Skin epidermis (tissue), 12 donors: ENCODE measurements at regions not wholly inside any gene's neighbourhood (a gene's known extent, or its start where the extent isn't known, plus 50 kb on each side); places are given as distances from the start of the nearest gene placed in this dataset.

Experiments
- H3K27ac ChIP-seq, 21 experiments: fragments of 200-600 bp; sonication (generic) in 11 of 21; one replicate each; pipeline ENCODE4 v1.5.0; 2020; ENCODE audit warnings: mild to moderate bottlenecking in 3 of 21, inconsistent platforms in 2 of 21, moderate library complexity in 2 of 21
- H3K4me3 ChIP-seq, 7 experiments: fragments of 200-600 bp; sonication (generic) in 2 of 7; one replicate each; pipeline ENCODE4 v1.5.0; 2020; ENCODE audit warnings: inconsistent platforms in 2 of 7, mild to moderate bottlenecking in 2 of 7, moderate library complexity in 1 of 7

DNA sequence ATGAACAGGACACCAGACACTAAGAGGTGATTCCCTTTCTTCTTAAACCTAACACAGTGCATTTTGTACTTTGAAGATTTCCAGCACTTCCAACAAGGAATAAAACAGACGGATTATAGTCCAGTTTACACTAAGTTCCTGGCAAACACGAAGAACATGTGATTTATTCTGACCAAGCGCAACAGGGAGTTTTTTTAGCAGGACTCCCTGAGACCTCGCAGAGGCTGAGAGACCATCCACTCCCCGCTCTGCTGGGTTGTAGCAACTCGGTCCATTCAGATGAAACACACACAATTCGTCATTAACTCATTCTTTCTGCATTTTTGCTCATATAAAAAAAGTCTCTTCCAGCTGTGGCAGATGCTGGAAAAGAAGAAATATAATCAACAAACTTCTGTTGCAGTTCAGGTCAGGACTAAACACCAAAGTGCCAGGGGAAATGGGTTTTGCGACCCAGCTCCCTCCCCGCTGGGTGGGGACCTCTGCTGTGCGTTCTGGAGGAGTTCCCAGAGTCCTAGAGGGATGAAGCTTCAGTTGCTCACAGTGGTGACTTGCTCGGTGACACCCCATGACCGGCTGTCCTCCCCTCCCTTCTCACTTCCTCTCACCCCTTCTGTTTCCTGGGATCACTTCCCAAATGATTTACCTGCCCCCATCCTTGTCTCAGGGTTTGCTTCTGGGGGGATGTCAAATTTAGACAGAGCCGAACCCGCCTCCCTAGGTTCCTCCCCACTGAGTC is 52.5 kb downstream of the KCNF1 start:
- H3K27ac ChIP-seq, result no peak overlapping the region
- no peak overlapping the region for H3K4me3 ChIP-seq

DNA sequence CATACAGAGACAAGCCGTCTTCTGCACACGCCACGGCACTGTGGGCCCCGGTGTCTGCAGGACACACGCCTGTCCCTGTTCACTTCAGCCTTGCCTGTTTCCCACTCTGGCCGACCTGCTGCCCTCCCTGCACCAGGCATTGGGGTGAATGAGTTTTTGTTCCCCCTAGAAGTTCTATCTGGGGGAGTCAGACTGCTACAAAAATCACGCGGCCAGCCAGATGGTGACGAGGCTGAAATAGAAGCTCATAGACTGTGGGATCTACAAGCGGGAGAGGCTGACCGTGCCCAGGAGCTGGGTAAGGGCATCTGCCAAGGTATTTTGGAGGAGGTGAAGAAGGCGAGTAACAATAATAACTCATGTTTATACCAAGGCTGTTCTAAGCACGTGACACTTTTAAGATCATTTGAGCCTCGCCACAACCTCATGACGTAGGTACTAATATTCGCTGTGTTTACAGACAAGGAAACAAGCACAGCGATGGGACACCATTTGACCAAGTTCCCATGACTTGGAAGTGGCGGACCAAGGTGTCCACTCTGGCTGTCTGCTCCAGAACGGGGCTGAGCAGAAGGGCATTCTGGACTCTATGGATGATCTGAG is 53.6 kb downstream of the KCNF1 start:
- H3K4me3 ChIP-seq, result no peak overlapping the region
- H3K27ac ChIP-seq, result no peak overlapping the region

DNA sequence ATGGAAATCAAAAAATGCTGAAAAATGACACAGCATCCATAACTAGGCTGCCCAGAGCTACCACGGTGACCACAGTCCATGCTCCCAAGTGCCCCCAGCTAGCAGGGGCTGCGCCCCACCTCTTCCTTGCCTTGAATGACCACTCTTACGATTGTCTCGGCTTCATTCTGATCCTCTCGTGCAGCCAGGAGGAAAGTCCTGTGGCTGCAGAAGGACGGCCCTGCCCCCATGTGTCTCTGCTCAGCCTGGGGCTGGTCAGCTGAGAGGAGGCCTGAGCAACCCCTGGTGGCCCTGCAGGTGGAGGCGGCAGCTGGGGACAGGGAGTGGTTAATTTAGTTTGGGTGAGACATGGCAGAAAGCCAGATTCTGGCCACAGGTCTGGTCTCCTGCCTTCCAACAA is 54.3 kb downstream of the KCNF1 start:
- Histone ChIP-seq H3K4me3 (no peak overlapping the region), H3K27ac (no peak overlapping the region)

DNA sequence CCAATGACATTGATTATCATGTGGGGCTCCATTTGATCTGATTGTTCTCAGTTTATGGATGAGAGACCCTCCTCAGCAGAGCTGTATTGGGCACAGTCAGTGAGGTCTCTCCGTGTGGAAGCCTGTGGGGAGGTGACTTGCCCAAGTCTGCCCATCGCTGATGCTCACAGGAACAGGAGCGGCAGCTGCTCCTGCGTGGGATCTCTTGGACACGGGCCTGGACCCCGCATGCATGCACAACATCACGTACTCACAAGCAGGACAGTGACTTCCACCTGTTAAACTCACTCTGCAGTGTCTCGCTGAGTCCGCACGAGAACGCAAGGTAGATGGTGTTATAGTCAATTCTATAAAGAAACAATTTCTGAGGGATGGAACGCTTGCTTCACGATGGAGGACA is 55.0 kb downstream of the KCNF1 start:
- Histone ChIP-seq H3K27ac (no peak overlapping the region), H3K4me3 (no peak overlapping the region)

DNA sequence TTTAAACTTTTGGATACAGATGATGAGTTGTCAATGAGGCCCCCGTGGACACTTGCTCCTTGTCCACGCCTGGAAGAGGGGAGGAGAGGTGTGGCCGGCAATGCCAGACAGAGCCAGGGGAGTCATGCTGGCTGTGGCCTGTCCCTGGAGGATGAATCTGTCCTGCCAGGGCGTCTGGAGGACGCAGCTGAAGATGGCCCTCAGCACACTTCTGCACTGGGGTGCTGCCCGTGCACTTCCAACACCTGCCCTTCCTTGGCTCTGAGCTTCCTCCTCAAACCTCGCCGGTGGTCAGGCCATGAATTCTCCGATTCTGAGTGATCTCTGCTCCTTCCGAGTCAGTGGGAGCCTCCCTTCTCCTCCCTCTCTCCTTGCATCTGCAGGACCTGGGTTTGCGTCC is 56.4 kb downstream of the KCNF1 start:
- H3K27ac ChIP-seq, result no peak overlapping the region
- H3K4me3 ChIP-seq, result no peak overlapping the region

DNA sequence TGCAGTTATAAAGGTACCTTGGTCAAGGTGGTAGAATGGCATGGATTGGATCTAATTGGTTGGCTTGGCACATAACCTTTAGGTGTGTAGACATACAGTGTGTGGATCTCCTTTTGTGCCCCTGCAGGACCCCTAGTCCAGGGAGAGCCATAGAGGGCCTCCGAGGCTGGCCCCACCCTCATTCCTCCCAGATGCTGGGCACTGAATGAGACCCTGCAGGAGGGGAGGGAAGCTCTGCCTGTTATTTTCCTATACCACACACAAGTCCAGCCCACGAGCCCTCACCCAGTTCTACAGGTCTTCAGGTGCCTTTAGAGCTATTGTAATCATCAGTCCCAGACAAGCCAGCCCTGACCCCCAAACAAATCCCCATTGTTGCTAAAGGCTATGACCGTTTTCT is 58.9 kb downstream of the KCNF1 start:
- H3K27ac ChIP-seq, result no peak overlapping the region
- H3K4me3 ChIP-seq, result no peak overlapping the region

DNA sequence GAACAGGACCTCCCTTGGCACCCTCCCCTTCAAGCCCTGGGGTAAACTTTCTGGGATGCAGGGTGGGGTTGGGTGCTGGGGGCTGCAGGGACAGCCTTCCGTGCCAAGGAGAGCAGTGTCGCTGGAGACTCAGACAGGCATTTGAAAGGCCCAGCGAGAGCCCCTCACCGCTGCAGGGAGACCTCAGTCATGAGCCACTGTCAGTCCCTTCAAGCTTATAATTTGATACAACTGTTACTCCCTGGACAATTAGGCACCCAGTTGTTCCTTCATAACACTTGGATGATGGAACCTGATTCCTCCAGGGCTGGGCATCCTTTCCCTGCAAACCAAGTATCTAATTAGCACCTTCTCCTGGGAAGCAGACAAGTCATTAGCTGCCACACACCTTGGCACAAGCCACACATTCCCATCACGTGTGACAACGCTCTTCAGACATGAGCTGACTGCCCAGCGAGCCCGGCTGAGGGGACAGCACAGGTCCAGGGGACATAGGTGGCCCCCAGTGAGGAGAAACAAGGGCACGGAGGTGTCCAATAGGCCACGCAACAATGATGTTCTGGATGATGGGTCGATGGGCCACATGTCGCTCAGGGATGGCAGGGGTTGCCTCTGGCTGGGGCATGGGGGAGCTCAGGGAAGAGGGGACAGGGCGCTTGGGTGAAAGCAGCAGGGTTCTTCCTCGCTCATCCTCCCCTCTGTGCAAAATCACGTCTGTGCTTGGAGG is 59.6 kb downstream of the KCNF1 start:
- Histone ChIP-seq H3K27ac (no peak overlapping the region), H3K4me3 (no peak overlapping the region)

DNA sequence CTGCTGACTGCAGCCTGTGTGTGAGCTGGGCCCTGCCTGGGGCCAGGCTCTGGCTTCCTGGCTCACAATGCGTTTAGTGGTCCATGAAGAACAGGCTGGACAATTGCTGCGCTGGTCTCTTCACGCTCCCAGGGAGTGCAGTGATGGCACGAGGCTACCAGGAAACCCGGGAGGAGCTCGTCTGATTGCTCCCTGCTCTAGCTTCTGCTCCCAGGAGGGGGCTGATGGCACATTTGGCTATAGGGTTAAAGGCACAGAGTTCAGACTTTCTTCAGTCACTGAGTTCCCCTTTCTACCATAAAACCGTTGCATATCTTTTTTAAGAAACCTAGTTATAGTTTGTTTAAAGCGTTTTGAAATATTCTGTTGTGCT is 60.1 kb downstream of the KCNF1 start:
- H3K4me3 ChIP-seq, result no peak overlapping the region
- H3K27ac ChIP-seq, result no peak overlapping the region

DNA sequence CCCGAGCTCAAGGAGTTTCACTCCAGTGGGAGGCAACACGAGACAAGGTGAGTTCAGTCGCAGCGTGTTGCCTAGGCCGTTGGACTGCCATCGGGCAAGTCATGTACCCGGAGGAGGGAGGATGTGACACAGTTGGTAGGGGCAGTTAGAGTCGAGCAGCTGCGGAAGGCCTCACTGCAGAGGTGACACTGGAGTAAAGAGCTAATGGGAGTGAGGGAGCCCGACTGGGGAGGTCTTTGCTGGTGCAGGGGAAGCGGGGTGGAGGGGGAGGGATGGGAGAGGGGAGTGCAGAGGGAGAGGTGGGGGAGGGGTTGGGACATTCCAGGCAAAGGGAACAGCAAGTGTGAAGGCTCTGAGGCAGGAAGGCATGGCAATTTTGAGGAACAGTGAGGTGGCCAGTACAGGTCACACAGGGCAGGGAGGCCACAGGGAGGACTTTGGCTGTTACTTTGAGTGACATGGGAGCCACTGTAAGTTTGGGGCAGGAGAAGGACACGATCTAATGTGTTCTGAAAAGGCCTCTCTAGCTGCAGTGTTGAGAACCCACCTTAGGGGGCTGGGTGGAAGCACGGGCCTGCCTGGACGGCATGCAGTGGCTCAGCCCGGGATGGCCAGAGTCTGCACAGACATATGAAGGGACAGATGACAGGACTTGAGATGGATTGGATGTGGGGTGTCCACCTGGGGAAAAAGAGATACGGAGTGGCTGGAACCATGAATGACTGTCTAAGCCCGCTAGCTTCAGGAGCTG is 61.1 kb downstream of the KCNF1 start:
- Histone ChIP-seq H3K27ac (no peak overlapping the region), H3K4me3 (no peak overlapping the region)

DNA sequence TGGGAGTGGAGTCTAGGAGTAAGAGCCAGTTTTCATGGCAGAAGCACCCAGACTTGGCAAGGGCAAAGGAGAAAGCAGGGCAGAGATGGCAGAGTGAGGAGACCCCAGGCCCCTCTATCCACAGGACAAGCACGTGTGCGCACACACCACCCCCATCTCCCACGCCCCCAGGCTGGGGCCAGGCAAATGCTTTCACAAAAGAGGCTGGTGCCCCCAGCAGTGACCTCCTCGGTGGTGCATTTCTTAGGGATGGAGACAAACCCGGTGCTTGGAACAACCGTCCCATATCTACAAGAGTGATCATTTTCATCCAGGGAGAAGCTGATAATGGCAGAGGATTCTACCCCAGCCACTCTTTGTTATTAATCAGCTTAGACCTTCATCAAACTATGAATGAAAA is 62.0 kb downstream of the KCNF1 start:
- Histone ChIP-seq H3K27ac (no peak overlapping the region), H3K4me3 (no peak overlapping the region)

DNA sequence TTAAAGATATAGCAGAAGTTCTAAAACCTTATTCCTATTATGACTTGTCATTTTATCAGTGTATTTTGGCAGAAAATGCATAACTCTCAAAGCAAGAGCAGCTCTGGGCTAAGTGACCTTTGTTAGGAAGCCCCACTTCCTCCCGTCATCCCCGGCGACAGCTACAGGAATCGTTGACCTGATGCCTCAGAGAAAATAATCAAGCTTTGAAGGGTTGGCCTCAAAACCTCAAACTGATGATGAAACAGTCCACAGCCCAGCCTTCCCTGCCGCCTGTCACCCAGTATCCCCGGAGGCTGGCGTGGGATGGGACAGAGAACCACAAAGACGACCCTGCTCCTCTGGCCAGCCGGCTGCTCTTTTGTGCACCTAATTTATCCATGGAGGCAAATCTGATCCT is 65.3 kb downstream of the KCNF1 start:
- no peak overlapping the region for H3K27ac ChIP-seq
- H3K4me3 ChIP-seq, result no peak overlapping the region

DNA sequence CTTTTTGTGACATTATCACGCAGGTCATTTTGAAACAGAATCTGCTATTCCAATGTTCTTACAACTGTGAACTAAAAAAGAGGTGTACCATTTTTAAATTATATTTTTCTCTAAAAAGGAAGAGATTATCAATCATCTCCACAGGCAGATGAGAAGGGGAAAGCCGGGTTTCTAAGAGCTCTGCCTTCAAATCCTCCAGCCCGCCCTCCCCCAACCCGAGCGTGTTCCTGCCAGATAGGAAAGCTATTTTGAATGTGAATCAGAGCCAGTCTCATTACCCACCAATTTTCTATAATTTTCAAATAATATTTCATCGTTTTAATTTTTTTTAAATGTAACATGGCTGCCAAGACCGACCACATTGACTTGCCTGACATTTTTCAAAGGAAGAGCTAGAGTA is 65.9 kb downstream of the KCNF1 start:
- Histone ChIP-seq H3K27ac (no peak overlapping the region), H3K4me3 (no peak overlapping the region)

DNA sequence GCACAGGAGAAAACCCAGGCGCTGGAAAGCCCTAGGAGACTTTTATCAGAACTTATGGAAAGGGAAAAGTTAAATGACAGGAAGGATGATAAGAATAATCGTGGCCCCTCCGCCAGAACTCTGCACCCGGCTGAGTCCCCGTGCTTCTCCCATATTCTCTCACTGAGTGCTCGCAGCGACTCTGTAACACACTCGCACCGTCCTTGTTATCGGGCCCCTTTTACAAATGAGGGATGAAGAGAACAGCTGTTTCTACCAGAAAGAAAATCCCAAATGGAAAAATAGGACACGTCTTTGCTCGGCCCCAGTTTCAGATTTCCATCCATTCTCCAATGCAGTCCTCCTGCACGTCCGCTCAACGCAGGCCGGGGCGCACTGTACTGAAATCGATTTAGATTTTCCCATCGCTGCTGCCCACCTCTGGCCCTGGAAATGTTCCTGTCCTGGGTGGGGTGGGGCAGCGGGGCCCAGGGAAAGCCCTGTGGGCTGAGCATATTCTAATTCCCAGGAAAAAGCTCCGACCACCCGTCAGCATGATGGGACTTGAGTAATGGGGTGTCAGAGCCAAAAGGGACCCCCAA is 66.4 kb downstream of the KCNF1 start:
- H3K4me3 ChIP-seq, result no peak overlapping the region
- no peak overlapping the region for H3K27ac ChIP-seq

DNA sequence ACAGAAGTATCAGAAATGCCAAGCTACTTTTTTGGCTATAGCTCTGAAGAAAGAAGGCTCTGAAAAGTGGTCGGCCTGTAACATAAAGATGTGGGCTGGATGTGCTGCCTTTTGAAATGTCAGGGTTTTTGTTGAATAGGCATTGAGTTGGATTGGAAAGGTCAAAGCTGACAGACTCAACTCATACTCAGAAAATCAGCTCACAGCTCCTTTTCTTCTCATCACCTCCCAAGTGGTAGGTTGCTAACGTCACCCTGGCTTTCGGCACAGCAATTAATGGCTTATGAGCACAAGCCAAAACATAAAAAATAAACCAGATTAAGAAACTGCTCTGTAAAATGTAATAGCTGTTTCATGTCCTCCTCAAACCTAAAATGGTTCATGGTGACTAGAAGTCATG is 68.3 kb downstream of the KCNF1 start:
- no peak overlapping the region for H3K27ac ChIP-seq

DNA sequence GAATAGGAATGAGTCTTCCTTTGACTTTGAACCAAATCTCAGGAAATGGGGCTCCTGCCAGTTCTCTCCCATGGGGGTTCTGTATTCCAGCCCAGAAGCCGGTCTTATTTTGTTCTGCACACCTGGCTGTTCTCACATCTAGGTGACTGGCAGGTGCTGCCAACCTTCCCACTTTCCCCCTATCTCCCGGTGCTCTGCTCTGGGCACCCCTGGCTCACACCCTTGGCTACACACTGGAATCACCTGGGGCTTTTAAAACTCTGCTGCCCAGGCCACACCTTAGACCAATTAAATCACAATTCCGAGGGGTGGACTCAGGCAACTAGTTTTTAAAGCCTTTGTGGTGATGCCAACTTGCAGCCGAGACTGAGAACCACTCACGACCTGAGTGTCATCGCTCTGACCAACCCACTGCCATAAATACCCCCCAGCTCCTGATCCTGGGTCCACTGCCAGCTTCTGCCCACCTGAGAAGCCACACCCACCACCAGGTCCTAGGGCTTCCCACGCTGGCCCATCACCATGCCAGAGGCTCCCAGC is 69.2 kb downstream of the KCNF1 start:
- no peak overlapping the region for H3K4me3 ChIP-seq
- no peak overlapping the region for H3K27ac ChIP-seq

More for the DNA sequence above, 68.3 kb downstream of the KCNF1 start:
- H3K4me3 ChIP-seq, result no peak overlapping the region

DNA sequence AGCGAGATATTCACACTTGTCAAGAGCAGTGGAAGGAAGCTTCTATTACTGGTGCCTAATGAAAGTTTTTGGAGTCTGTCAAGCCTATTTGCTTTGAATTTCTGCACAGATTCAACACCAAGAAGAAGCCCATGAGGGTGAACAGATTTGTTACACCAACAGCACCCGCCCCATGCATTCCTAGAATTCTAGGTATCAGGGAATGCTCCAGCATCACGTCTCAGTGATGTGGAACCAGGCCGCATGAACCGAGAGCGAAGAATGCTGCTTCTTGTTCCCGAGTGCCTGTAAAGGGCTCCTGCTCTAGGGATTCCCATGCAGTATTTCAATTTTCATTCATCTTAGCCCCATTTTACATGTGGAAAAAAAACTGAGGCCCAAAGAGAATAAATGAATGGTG is 69.7 kb downstream of the KCNF1 start:
- Histone ChIP-seq H3K27ac (no peak overlapping the region), H3K4me3 (no peak overlapping the region)

DNA sequence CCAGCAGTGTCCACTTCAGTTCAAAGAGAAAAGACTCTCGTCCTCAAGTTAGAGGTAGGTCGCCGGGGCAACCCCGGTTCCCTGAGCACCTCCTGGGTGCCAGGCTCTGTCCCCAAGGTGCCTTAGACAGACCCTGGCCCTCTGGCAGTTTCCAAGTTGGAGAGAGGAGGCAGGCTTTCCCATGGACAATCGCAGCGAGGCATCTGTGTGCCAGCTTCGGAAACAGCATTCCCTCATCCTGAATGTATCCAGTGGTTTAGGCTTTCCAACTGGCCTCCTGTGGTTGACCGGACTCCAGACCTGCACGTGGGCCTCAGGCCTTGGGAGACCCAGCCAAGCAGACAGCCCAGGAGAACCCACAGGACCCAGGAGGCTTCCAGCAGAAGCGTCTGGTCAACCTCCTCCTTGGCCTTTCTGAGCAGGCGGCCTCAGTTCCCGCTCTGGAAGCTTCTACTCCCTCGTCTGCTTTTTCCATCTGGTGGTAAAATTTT is 70.3 kb downstream of the KCNF1 start:
- Histone ChIP-seq H3K4me3 (no peak overlapping the region), H3K27ac (no peak overlapping the region)

DNA sequence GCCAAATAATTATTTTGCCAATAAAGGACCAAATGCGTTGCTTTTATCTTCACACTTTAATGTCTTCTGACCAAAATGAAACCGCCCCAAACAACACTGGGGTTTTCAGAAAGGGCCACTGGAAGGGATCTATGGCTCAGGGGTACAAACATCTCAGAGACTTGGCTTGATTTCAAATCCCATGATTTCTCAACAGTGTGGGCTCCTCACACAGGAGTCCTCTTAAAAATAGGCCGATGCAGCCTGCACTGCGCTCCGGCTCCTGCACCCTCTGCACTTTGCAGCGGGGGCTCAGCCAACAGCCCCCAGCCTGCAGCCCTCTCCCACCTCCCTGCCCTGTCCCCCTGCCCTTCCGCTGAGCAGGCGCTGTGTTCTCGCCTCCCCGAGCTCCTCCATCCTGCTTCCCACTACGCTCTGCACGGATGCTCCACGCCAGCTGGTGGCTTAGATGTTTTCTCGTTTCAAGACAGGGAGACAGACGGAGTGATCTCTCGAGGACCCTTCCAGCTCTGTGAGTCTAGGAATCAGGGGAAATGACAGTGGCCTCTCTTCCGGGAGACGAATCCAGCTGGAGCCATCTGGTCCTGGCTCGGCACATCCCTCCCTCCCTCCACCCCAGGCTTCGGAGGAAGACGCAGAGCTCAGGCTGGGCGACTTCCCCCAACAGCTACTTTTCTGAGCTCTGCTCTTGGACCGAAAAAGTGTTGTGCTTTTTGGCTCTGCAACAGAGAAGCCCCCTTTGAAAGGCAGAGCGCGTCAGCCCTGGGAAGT is 71.4 kb downstream of the KCNF1 start:
- H3K27ac ChIP-seq, result no peak overlapping the region
- no peak overlapping the region for H3K4me3 ChIP-seq

DNA sequence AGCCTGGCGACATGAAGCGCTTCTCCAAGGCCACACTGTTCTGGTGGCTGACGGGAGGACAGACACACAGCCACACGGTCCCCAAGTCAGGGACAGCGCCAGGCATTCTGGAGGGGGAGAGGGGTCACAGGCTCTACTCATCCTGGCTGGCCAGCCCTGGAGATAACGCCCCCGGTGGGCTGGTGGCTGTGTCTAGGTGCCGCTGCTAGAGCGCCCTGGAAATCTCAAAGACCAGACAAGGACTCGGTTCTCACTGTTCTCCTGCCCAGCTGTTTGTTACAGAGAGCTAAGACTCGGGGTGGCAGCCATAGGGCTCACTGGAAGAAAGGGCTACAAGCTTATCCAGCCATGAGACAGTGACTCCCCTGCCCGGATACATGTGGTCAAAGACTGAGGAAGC is 72.0 kb downstream of the KCNF1 start:
- no peak overlapping the region for H3K4me3 ChIP-seq
- H3K27ac ChIP-seq, result no peak overlapping the region
